Esophagus squamous epithelium (tissue), 5 donors: ENCODE measurements at regions not wholly inside any gene's neighbourhood (a gene's known extent, or its start where the extent isn't known, plus 50 kb on each side); places are given as distances from the start of the nearest gene placed in this dataset.

ENCODE experiments used
- DNase-seq: peaks from one replicate; lab custom pipeline; 2025; lab: John Stamatoyannopoulos, UW
- H3K27ac ChIP-seq, 4 donors: fragments of 200-600 bp; sonication (generic); one replicate each; pipeline ENCODE4 v1.5.1; 2016 to 2019; ENCODE audit warnings: mild to moderate bottlenecking in 1 of 4
- H3K27me3 ChIP-seq, 4 donors: fragments of 200-600 bp; sonication (generic); 1 replicate in 3 of 4; 2 replicates in 1 of 4; pipeline versions ENCODE4 v1.5.1 to v1.6.0; 2017 to 2021; ENCODE audit warnings: antibody characterized with exemption in 1 of 4
- H3K36me3 ChIP-seq, 3 donors: fragments of 200-600 bp; sonication (generic); one replicate each; pipeline ENCODE4 v1.5.1; 2016 to 2019
- H3K4me1 ChIP-seq, 3 donors: fragments of 200-600 bp; sonication (generic); one replicate each; pipeline ENCODE4 v1.5.1; 2017 to 2019
- H3K4me3 ChIP-seq, 4 donors: fragments of 200-600 bp; sonication (generic); 1 replicate in 3 of 4; 2 replicates in 1 of 4; pipeline ENCODE4 v1.5.1; 2016 to 2019; ENCODE audit warnings: mild to moderate bottlenecking in 2 of 4, moderate library complexity in 1 of 4
- H3K9me3 ChIP-seq, 3 donors: fragments of 200-600 bp; sonication (generic); one replicate each; pipeline ENCODE4 v1.5.1; 2016 to 2019
- CTCF ChIP-seq, 6 experiments: fragments of 450-650 bp in 4 of 6; fragments of 200-600 bp in 2 of 6; sonication (generic) in 2 of 6; IDR thresholded peaks; one replicate each; pipeline ENCODE4 v1.5.1; 2016 to 2019; ENCODE audit warnings: antibody characterized with exemption in 6 of 6, mild to moderate bottlenecking in 4 of 6, moderate library complexity in 4 of 6
- POLR2A ChIP-seq, 4 donors: fragments of 450-650 bp; IDR thresholded peaks; one replicate each; pipeline ENCODE4 v1.6.1; 2017; ENCODE audit warnings: antibody characterized with exemption in 4 of 4, mild to moderate bottlenecking in 4 of 4, moderate library complexity in 3 of 4
- WGBS, 2 donors: methylation state at CpG; one replicate each; pipeline ENCODE4 v1.1.5; 2018; 5-methylcytosine and 5-hydroxymethylcytosine counted together
- intact Hi-C: fragments of 100-400 bp; cut with DNase I; formaldehyde crosslinking; loops from one replicate; pipeline ENCODE4 v1.15.0; 2022
- donor health status: DM: yes; HTN: yes; CAD: no.

GRCh38 chr2:200217320-200217719 is 89.2 kb upstream of the SPATS2L start:
- WGBS, 2 donors: 95 to 100% methylated on average over 1 of the region's 1 CpG
- H3K4me1 ChIP-seq: no peaks in the 10 kb centered on the region
- TF ChIP-seq CTCF (IDR thresholded peaks at IDR 0.05) (no peak), POLR2A (IDR thresholded peaks at IDR 0.05) (no peak)
- DNase-seq: no peak
- H3K36me3 ChIP-seq: no peaks in the 10 kb centered on the region
- no peaks in the 10 kb centered on the region for H3K27me3 ChIP-seq
- no peaks in the 10 kb centered on the region for H3K9me3 ChIP-seq
- intact Hi-C loops: no loop called here
- no peak overlapping the region for H3K4me3 ChIP-seq
- no peak overlapping the region for H3K27ac ChIP-seq

GRCh38 chr2:200218645-200219044 is 87.8 kb upstream of the SPATS2L start:
- no peak for TF ChIP-seq CTCF (IDR thresholded peaks at IDR 0.05)
- DNase-seq: no peak
- H3K27ac ChIP-seq: no peak overlapping the region
- no peaks in the 10 kb centered on the region for H3K9me3 ChIP-seq
- H3K27me3 ChIP-seq: no peaks in the 10 kb centered on the region
- intact Hi-C loops: no loop called here
- WGBS, 2 donors: 45 to 78% methylated on average over 1 of the region's 1 CpG
- H3K4me3 ChIP-seq: no peak overlapping the region
- no peaks in the 10 kb centered on the region for H3K36me3 ChIP-seq
- no peaks in the 10 kb centered on the region for H3K4me1 ChIP-seq

- intact Hi-C loops: no loop called here
- no peaks in the 10 kb centered on the region for H3K4me1 ChIP-seq
- WGBS, 2 donors: 70 to 75% methylated on average over 3 of the region's 3 CpGs
- H3K9me3 ChIP-seq: no peaks in the 10 kb centered on the region
- H3K27ac ChIP-seq: no peak overlapping the region
- TF ChIP-seq POLR2A (IDR thresholded peaks at IDR 0.05) (no peak), CTCF (IDR thresholded peaks at IDR 0.05) (no peak)
- no peaks in the 10 kb centered on the region for H3K36me3 ChIP-seq
- no peaks in the 10 kb centered on the region for H3K27me3 ChIP-seq
- DNase-seq: no peak
- H3K4me3 ChIP-seq: no peak overlapping the region
These were observed 87.0 kb upstream of the SPATS2L start for GRCh38 chr2:200219309-200220113.

GRCh38 chr2:200220251-200220650 is 86.2 kb upstream of the SPATS2L start:
- WGBS, 2 donors: 60 to 62% methylated on average over 4 of the region's 4 CpGs
- H3K9me3 ChIP-seq: no peaks in the 10 kb centered on the region
- H3K27me3 ChIP-seq: no peaks in the 10 kb centered on the region
- no peaks in the 10 kb centered on the region for H3K36me3 ChIP-seq
- intact Hi-C loops: no loop called here
- no peaks in the 10 kb centered on the region for H3K4me1 ChIP-seq
- no peak for TF ChIP-seq POLR2A (IDR thresholded peaks at IDR 0.05)
- no peak overlapping the region for H3K27ac ChIP-seq
- DNase-seq: no peak
- no peak overlapping the region for H3K4me3 ChIP-seq

GRCh38 chr2:200221055-200221955 is 85.2 kb upstream of the SPATS2L start:
- H3K36me3 ChIP-seq: no peaks in the 10 kb centered on the region
- no peak overlapping the region for H3K4me3 ChIP-seq
- H3K9me3 ChIP-seq: no peaks in the 10 kb centered on the region
- intact Hi-C loops: no loop called here
- H3K27ac ChIP-seq: no peak overlapping the region
- no peak for DNase-seq
- TF ChIP-seq POLR2A (IDR thresholded peaks at IDR 0.05) (no peak), CTCF (IDR thresholded peaks at IDR 0.05) (no peak)
- WGBS, 2 donors: 82 to 86% methylated on average over 4 of the region's 4 CpGs
- peaks cover 0 to 7% (median 3%) of the 10 kb centered on the region in 3 donors for H3K4me1 ChIP-seq
- no peaks in the 10 kb centered on the region for H3K27me3 ChIP-seq
